Heart left ventricle (tissue), 16 donors: ENCODE measurements at regions not wholly inside any gene's neighbourhood (a gene's known extent, or its start where the extent isn't known, plus 50 kb on each side); places are given as distances from the start of the nearest gene placed in this dataset.

Source experiments
- ATAC-seq, 4 donors: fragments of 200-7000 bp; cut with Tn5 transposase; one replicate each; pipeline ENCODE4 v1.9.1; 2020 to 2022; ENCODE audit warnings: moderate library complexity in 4 of 4, mild to moderate bottlenecking in 3 of 4, moderate number of reproducible peaks in 1 of 4
- DNase-seq, 5 donors: peaks; one replicate each; pipeline ENCODE4 v3.0.0-alpha.2; 2020
- H3K27ac ChIP-seq, 12 donors: fragments of 200-600 bp; sonication (generic) in 4 of 12; one replicate each; pipeline versions ENCODE4 v1.5.0 to v1.8.0; 2016 to 2022; ENCODE audit warnings: mild to moderate bottlenecking in 2 of 12
- H3K27me3 ChIP-seq, 9 donors: fragments of 200-600 bp; sonication (generic) in 2 of 9; one replicate each; pipeline versions ENCODE4 v1.5.1 to v1.8.0; 2016 to 2022; ENCODE audit warnings: mild to moderate bottlenecking in 3 of 9
- H3K36me3 ChIP-seq, 9 donors: fragments of 200-600 bp; sonication (generic) in 2 of 9; one replicate each; pipeline versions ENCODE4 v1.5.0 to v1.8.0; 2018 to 2022; ENCODE audit warnings: mild to moderate bottlenecking in 2 of 9
- H3K4me1 ChIP-seq, 12 donors: fragments of 200-600 bp; sonication (generic) in 4 of 12; one replicate each; pipeline versions ENCODE4 v1.5.0 to v1.8.0; 2016 to 2022; ENCODE audit warnings: mild to moderate bottlenecking in 3 of 12
- H3K4me3 ChIP-seq, 12 donors: fragments of 200-600 bp; sonication (generic) in 4 of 12; one replicate each; pipeline versions ENCODE4 v1.5.0 to v1.8.0; 2017 to 2022; ENCODE audit warnings: mild to moderate bottlenecking in 9 of 12, moderate library complexity in 4 of 12
- H3K9me3 ChIP-seq, 12 donors: fragments of 200-600 bp; sonication (generic) in 4 of 12; one replicate each; pipeline versions ENCODE4 v1.5.0 to v1.8.0; 2016 to 2022; ENCODE audit warnings: mild to moderate bottlenecking in 1 of 12
- CTCF ChIP-seq, 12 donors: fragments of 200-600 bp; sonication (generic) in 4 of 12; IDR thresholded peaks; one replicate each; pipeline versions ENCODE4 v1.5.0 to v1.8.0; 2018 to 2022; ENCODE audit warnings: antibody characterized with exemption in 12 of 12, mild to moderate bottlenecking in 5 of 12
- POLR2A ChIP-seq, 2 donors: fragments of 450-650 bp; IDR thresholded peaks; one replicate each; pipeline ENCODE4 v1.6.1; 2017; ENCODE audit warnings: antibody characterized with exemption in 2 of 2, mild to moderate bottlenecking in 2 of 2, moderate library complexity in 2 of 2
- WGBS, 4 donors: extraction: QIAGEN DNeasy Blood & Tissue Kit in 2 of 4; methylation state at CpG; one replicate each; pipeline versions ENCODE4 v1.1.5 to v1.1.7; 2013 to 2018; 5-methylcytosine and 5-hydroxymethylcytosine counted together
- intact Hi-C, 10 donors: fragments of 100-400 bp; cut with DNase I; formaldehyde crosslinking; loops; one replicate each; pipeline versions ENCODE4 v1.11.1 to v1.14.2; 2022
- donor health status: ischemic (EF 13 %, LVEDD 7.1; RV severe dilation, severe dysfunction).
- donor health status: healthy with polysubstance abuse.
- donor health status: DM: no; HTN: yes; CAD: no.
- donor health status: DM: no; HTN: no; CAD: no.
- donor health status: ischemic (EF 25% LVEDD 6.9; RV normal size, moderate dysfunction).
- donor health status: ischemic (EF 25% LVEDD 5.7; RV mildly dilated, moderate dysfunction).
- donor health status: healthy.
- donor health status: DM: yes; HTN: yes; CAD: no.
- donor health status: ischemic (EF 35%, LVEDD 5.7; RV mildly dilated, moderate dysfunction).
- donor health status: nonischemic (EF 11% LVEDD 7.7; RV severe dilation, severe dysfunction).
- donor health status: DM: yes; HTN: yes; CAD: no.
- donor health status: PGD.
- donor health status: ischemic (EF 29% LVEDD 5.4; RV normal size, mild dysfunction).
- donor health status: nonischemic (EF 23%, LVEDD 6.1; RV moderate dilation, normal function).

DNA sequence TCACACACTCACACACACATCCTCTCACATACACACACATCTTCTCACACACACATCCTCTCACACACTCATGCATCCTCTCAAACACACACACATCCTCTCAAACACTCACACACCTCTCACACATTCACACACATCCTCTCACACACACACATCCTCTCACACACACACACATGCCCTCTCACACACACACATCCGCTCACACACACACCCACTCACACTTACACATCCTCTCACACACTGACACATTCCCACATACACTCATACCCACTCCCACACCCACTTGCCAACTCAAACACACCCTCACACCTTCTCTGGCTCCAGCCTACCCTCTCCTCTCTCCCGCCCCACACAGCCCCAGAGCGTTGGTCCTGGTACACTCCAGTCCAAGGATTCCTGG is 127.9 kb upstream of the SLC30A5 start:
- Histone ChIP-seq H3K36me3 (no peaks in the 10 kb centered on the region), H3K4me1 (peaks cover 0 to 9% (median 0%) of the 10 kb centered on the region in 12 donors), H3K4me3 (no peak overlapping the region), H3K27me3 (no peaks in the 10 kb centered on the region), H3K9me3 (no peaks in the 10 kb centered on the region), H3K27ac (no peak overlapping the region)
- TF ChIP-seq CTCF (IDR thresholded peaks at IDR 0.05) (no peak), POLR2A (IDR thresholded peaks at IDR 0.05) (no peak)
- intact Hi-C loops: loop anchor here in 5 of 10 donors (10.0 kb wide), 7 partner anchors 81 to 1721 kb away; no protein-coding TSS in a partner anchor
- 64 to 95% (median 88%) methylated on average over 3 of the region's 3 CpGs for WGBS, 4 donors
- ATAC-seq (no peak), DNase-seq (no peak)

- ATAC-seq (no peak), DNase-seq (no peak)
- whole genome bisulfite sequencing, 4 donors: 81 to 87% (median 85%) methylated on average over 5 of the region's 5 CpGs
- no peak overlapping the region for H3K27ac ChIP-seq
- H3K4me1 ChIP-seq: peaks cover 0 to 9% (median 0%) of the 10 kb centered on the region in 12 donors
- TF ChIP-seq CTCF (IDR thresholded peaks at IDR 0.05): no peak
- no peak for TF ChIP-seq POLR2A (IDR thresholded peaks at IDR 0.05)
- H3K4me3 ChIP-seq: no peak overlapping the region
- H3K9me3 ChIP-seq: no peaks in the 10 kb centered on the region
- intact Hi-C loops: loop anchor here in 5 of 10 donors (10.0 kb wide), 7 partner anchors 82 to 1722 kb away; no protein-coding TSS in a partner anchor
- H3K36me3 ChIP-seq: no peaks in the 10 kb centered on the region
- peaks cover 0 to 1% (median 0%) of the 10 kb centered on the region in 9 donors for H3K27me3 ChIP-seq
These were observed 127.2 kb upstream of the SLC30A5 start for GRCh38 chr5:68966596-68966995.

DNA sequence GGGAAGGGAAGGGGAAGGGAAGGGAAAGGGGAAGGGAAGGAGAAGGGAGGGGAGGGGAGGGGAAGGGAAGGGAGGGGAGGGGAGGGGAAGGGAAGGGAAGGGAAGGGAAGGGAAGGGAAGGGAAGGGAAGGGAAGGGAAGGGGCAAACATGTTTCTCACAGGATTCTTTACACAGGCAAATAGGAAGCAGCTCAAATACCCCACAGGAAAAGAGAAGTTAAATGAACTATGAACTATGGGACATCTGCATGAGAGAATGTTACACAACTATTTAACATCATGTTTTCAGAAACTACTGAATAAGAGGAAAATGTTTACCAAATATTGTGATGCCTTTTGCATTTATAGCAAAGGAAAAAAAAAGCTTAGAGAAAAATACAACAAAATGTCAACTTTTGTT is 125.4 kb upstream of the SLC30A5 start:
- ATAC-seq: no peak
- Histone ChIP-seq H3K4me1 (no peaks in the 10 kb centered on the region), H3K4me3 (no peak overlapping the region), H3K9me3 (no peaks in the 10 kb centered on the region), H3K36me3 (no peaks in the 10 kb centered on the region), H3K27ac (no peak overlapping the region), H3K27me3 (peaks cover 0 to 2% (median 0%) of the 10 kb centered on the region in 9 donors)
- intact Hi-C loops: loop anchor here in 5 of 10 donors (10.0 kb wide), 7 partner anchors 84 to 1724 kb away; no protein-coding TSS in a partner anchor
- DNase-seq: no peak
- TF ChIP-seq CTCF (IDR thresholded peaks at IDR 0.05): no peak
- TF ChIP-seq POLR2A (IDR thresholded peaks at IDR 0.05): no peak

DNA sequence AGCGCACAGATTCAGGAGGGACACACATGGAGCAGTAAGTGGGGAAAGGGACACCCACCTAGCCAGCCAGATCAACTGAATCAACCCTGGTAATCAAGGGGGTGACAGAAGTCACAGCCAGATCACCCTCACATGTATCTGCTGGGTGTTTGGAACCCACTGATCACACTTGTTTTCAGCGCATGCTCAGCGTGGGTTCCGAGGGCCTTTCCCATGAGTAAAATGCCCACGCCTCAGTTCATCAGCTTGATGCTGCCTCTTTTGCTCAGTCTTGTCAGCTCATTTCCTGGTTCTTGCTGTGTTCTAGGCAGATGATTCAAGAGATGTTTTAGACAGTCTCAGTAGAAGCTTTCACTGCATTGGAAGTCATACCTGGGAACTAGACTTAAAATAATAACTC is 123.2 kb upstream of the SLC30A5 start:
- intact Hi-C loops: no loop called here
- H3K4me1 ChIP-seq: no peaks in the 10 kb centered on the region
- peaks cover 0 to 8% (median 2%) of the 10 kb centered on the region in 12 donors for H3K9me3 ChIP-seq
- ATAC-seq: no peak
- 88 to 98% (median 95%) methylated on average over 5 of the region's 5 CpGs for WGBS, 4 donors
- H3K27me3 ChIP-seq: peaks cover 0 to 2% (median 0%) of the 10 kb centered on the region in 9 donors
- TF ChIP-seq POLR2A (IDR thresholded peaks at IDR 0.05): no peak
- no peak for TF ChIP-seq CTCF (IDR thresholded peaks at IDR 0.05)
- no peak overlapping the region for H3K27ac ChIP-seq
- H3K4me3 ChIP-seq: no peak overlapping the region
- no peaks in the 10 kb centered on the region for H3K36me3 ChIP-seq
- DNase-seq: no peak
